ENCODE measurements at regions not wholly inside any gene's neighbourhood (a gene's known extent, or its start where the extent isn't known, plus 50 kb on each side); places are given as distances from the start of the nearest gene placed in this dataset.
A peak's percentile ranks its signal among the peaks of the same experiment; 100 is the strongest.

DNA sequence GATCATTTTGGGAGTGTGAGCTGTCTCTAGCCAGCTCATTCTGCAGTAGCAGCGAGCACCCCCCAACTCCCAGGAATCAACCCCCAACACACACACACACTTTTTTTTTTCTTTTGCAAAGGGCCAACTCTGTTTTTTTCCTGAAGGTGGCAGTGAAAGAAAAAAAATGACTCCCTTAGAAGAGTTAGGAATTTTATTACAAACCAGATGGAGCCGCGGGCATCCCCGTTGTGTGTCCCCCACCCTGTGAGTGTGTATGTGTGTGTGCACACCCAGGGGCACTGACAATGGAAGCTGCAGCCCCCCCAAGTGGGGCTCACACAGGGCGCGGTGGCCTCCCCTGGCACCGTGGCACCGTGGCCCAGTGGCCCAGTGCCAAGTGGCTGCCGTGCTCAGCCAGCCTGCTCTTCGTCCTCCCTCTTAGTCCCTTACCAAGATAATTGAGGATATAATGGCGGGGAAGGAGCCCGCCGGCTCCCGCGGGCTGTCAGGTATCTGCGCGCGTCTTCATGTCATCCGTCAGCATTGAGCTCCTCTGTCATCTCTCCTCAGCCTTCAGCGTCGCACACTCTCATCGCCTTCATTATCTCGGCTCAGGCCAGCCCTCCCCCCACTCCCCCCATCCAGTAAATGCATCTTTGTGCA is 314.1 kb downstream of the ZNF536 start:
- peak overlapping the region in 1 of 2 donors; percentile 32 for H3K4me3 ChIP-seq
- peaks cover 39% of the 10 kb centered on the region for H3K27me3 ChIP-seq
- peak overlapping the region in 1 of 4 donors; percentile 49 for H3K27ac ChIP-seq
- TF ChIP-seq CTCF (IDR thresholded peaks at IDR 0.05), result peak in 2 of 4 experiments; percentile 11 to 39
- no peak for TF ChIP-seq POLR2AphosphoS5 (IDR thresholded peaks at IDR 0.05)
- H3K9me3 ChIP-seq, result no peaks in the 10 kb centered on the region
- WGBS, 2 donors (ENCODE audit: low coverage in 1 of 2), result 37 to 41% methylated on average over 13 to 17 of the region's 23 CpGs
- no peaks in the 10 kb centered on the region for H3K36me3 ChIP-seq
- ATAC-seq, result no peak
- H3K4me1 ChIP-seq, result peaks cover 0 to 33% (median 4%) of the 10 kb centered on the region in 3 donors

GRCh38 chr19:30685426-30686000 is 313.3 kb downstream of the ZNF536 start:
- no peak for TF ChIP-seq EP300 (IDR thresholded peaks at IDR 0.05)
- TF ChIP-seq POLR2A (IDR thresholded peaks at IDR 0.05), result no peak
- TF ChIP-seq CTCF (IDR thresholded peaks at IDR 0.05), result no peak
- no peak for TF ChIP-seq POLR2AphosphoS5 (IDR thresholded peaks at IDR 0.05)
- WGBS, 2 donors (ENCODE audit: low coverage in 1 of 2), result 49 to 74% methylated on average over 2 to 13 of the region's 13 CpGs
- no peak overlapping the region for H3K4me3 ChIP-seq
- no peaks in the 10 kb centered on the region for H3K9me3 ChIP-seq
- H3K27ac ChIP-seq, result no peak overlapping the region
- H3K27me3 ChIP-seq, result peaks cover 42% of the 10 kb centered on the region
- ATAC-seq, result no peak
- H3K4me1 ChIP-seq, result peaks cover 0 to 31% (median 4%) of the 10 kb centered on the region in 3 donors
- H3K36me3 ChIP-seq, result no peaks in the 10 kb centered on the region

DNA sequence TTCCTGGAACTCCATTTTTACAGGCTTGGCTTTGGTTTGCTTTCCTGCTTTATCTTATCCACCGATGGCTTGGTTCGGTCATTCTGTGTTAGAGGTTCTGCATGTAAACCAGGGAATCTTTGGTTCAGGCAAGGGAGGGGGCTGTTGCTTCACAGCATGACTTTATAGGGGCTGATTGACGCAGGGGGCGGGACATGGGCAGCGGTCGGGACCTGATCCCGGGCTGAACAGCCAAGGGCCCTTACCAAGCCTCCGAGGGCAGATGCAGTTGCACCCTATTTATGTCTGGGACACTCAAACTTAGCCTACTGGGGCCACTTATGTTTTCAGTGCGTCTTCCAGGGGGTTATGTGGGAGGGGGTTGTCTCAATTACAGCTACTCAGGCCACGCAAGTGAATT is 312.4 kb downstream of the ZNF536 start:
- H3K4me1 ChIP-seq, result peaks cover 0 to 31% (median 4%) of the 10 kb centered on the region in 3 donors
- no peak for ATAC-seq
- no peaks in the 10 kb centered on the region for H3K9me3 ChIP-seq
- no peak overlapping the region for H3K4me3 ChIP-seq
- no peaks in the 10 kb centered on the region for H3K36me3 ChIP-seq
- peaks cover 42% of the 10 kb centered on the region for H3K27me3 ChIP-seq
- TF ChIP-seq POLR2AphosphoS5 (IDR thresholded peaks at IDR 0.05), result no peak
- TF ChIP-seq CTCF (IDR thresholded peaks at IDR 0.05), result no peak
- TF ChIP-seq EP300 (IDR thresholded peaks at IDR 0.05), result no peak
- no peak for TF ChIP-seq POLR2A (IDR thresholded peaks at IDR 0.05)
- H3K27ac ChIP-seq, result no peak overlapping the region
- 55 to 84% methylated on average over 4 to 7 of the region's 10 CpGs for WGBS, 2 donors (ENCODE audit: low coverage in 1 of 2)

GRCh38 chr19:30682999-30683536 is 310.9 kb downstream of the ZNF536 start:
- H3K4me1 ChIP-seq, result peaks cover 0 to 31% (median 4%) of the 10 kb centered on the region in 3 donors
- no peak overlapping the region for H3K4me3 ChIP-seq
- peak; percentile 79 for ATAC-seq
- WGBS, 2 donors (ENCODE audit: low coverage in 1 of 2), result 3% methylated on average over 13 of the region's 13 CpGs
- no peak overlapping the region for H3K27ac ChIP-seq
- peak; percentile 81 for TF ChIP-seq POLR2AphosphoS5 (IDR thresholded peaks at IDR 0.05)
- TF ChIP-seq EP300 (IDR thresholded peaks at IDR 0.05), result no peak
- TF ChIP-seq CTCF (IDR thresholded peaks at IDR 0.05), result peak in 3 of 4 experiments; percentile 88 to 92 (median 92)
- no peak for TF ChIP-seq POLR2A (IDR thresholded peaks at IDR 0.05)
- no peaks in the 10 kb centered on the region for H3K36me3 ChIP-seq
- no peaks in the 10 kb centered on the region for H3K9me3 ChIP-seq
- peaks cover 45% of the 10 kb centered on the region for H3K27me3 ChIP-seq

Data from gastroesophageal sphincter (tissue), 4 donors.